GM10266 (cell line): ENCODE measurements at regions not wholly inside any gene's neighbourhood (a gene's known extent, or its start where the extent isn't known, plus 50 kb on each side); places are given as distances from the start of the nearest gene placed in this dataset.

Experiments
- DNase-seq: peaks from one replicate; pipeline ENCODE4 v3.0.0; 2012; ENCODE audit errors: extremely low spot score
- TF ChIP-seq, protein P1 (sequence below): IDR thresholded peaks from 2 replicates; pipeline ENCODE4 v1.5.1; 2012; ENCODE audit warnings: mild to moderate bottlenecking, low read depth; ENCODE audit not compliant: control insufficient read depth, insufficient read depth; ENCODE audit errors: missing control alignments

DNA sequence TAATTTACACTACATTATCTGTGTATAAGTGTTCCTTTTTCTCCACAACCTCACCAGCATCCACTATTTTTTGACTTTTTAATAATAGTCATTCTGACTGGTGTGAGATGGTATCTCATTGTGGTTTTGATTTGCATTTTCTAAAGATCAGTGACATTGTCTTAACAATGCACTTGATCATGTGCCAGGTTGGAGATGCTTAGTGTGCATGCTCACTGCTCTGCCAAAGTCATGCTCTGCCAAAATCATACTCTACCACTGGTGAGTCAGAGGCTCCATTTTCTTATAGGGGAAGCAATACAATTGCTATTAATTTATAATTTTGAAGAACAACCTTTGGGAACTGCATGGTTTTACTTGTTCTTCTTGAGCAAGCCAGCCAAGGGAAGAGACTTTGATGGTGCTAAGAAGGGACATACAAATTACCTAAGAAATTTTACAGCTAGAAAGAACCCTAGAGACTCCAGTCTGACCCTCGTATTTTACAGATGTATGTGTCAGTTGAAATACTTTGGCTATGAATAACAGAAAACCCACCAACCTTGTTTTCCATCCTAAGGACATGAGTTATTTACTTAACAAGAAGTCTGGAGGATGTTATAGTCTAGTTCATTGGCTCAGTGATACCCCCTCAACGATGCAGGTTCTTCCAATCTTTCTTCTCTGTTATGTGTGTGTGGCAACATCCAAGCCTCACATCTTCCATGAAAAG lies 368.9 kb downstream of the DDX10 start:
- TF ChIP-seq, protein P1, sequence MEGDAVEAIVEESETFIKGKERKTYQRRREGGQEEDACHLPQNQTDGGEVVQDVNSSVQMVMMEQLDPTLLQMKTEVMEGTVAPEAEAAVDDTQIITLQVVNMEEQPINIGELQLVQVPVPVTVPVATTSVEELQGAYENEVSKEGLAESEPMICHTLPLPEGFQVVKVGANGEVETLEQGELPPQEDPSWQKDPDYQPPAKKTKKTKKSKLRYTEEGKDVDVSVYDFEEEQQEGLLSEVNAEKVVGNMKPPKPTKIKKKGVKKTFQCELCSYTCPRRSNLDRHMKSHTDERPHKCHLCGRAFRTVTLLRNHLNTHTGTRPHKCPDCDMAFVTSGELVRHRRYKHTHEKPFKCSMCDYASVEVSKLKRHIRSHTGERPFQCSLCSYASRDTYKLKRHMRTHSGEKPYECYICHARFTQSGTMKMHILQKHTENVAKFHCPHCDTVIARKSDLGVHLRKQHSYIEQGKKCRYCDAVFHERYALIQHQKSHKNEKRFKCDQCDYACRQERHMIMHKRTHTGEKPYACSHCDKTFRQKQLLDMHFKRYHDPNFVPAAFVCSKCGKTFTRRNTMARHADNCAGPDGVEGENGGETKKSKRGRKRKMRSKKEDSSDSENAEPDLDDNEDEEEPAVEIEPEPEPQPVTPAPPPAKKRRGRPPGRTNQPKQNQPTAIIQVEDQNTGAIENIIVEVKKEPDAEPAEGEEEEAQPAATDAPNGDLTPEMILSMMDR = no peak
- DNase-seq = no peak

DNA sequence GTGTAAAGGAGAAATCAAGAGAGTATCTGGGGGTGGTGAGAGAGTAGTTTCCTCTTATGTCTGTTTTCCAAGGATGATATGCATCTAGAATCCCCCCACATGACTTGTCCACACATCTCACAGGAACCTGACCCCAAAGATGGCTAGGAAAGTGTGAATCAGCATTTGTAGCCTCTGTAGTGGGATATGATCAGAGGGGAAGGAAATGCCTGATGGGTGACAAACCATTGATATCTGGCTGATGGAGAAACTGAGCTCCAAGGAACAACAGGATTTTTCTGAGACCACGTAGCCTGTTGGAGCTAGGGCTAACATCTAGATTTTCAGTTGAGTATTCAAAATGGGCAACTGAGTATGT lies 369.4 kb downstream of the DDX10 start:
- no peak for DNase-seq

DNA sequence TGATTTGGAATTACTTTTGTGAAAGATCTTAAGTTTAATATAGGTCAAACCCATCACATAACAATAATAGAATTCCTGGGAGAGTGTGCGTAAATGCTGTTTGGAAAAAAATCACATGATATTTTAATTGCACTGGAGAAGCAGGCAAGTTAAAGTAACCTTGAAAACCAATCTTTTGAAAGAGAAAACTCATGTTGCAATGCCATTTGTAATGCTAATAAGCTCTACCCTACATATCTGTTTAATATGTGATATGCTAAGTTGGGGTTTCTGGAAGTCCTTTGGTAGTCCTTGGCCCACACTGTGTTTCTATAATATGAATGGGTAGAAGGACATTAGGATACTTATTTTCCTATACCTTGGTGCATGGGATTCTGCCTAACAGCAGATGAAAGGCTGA lies 370.4 kb downstream of the DDX10 start:
- TF ChIP-seq, protein P1 = no peak
- DNase-seq = no peak

More for the DNA sequence above, 369.4 kb downstream of the DDX10 start:
- TF ChIP-seq, protein P1 = no peak

GRCh38 chr11:109036011-109036410 lies 371.1 kb downstream of the DDX10 start:
- DNase-seq = no peak
- TF ChIP-seq, protein P1 = no peak

DNA sequence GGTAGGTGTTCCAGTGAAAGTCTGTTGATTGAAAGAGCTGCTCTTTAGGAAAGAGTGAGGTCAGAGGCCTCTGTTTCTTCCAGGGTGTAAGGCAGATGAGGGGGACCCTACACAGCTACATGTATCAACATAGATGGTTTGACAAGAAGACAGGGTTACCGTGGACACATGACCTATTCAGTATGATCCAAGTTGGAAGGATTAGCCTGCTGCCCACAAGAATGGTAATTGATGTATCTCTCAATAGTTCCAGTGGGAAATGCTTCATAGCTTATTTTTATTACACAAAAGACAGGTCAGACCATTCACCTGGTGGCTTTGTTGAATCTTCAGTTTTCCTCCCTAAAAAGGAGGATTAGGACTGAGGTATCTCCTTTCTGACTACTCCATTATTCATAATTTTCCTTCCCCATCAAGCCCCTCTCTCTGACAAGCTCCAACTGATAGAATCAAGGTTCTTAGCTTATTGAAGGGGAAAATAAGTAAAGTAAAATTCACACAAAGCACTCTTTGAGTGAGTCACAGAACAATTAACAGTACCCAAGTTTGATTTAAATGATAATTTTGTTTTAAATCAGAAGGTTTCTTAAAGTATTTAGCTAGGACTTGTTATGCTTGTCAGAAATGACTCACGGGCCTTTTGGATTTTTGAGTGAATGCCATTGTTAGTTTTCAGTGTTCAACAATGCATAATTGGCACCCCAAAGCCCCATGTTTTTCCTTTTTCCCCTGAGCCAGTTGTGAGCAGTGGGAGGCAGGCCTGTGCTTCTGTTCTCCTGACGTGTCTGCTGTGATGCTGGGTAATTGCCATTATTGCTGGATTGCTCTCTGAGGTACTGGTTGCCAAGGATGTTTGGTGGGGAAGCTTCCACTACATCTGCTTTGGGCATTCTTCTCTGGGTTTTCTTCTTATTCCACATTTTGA lies 373.2 kb downstream of the DDX10 start:
- TF ChIP-seq, protein P1 = no peak
- DNase-seq = no peak

DNA sequence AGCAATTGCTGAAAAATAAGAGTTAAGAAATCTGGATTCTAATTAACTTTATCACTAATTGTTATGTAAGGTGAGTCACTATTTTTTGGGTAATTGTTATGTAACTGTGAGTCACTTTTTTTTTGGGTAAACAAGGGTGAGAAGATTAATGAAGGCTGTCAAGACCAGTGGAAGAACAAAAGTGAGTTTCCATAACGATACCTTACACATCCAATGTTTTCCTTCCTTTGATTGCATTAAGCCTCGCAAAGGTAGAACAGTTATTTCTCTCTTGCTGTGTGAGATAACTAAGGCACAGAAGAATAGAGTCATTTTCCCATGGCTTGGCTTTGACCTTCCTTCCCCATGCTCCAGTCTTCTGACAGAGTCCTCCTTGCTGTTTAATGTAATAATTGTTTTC lies 374.7 kb downstream of the DDX10 start:
- TF ChIP-seq, protein P1 = no peak
- DNase-seq = no peak

GRCh38 chr11:109040303-109040702 lies 375.4 kb downstream of the DDX10 start:
- TF ChIP-seq, protein P1 = peak; percentile 16
- DNase-seq = no peak
